T47D (cell line): ENCODE measurements at regions not wholly inside any gene's neighbourhood (a gene's known extent, or its start where the extent isn't known, plus 50 kb on each side); places are given as distances from the start of the nearest gene placed in this dataset.

Source experiments
- DNase-seq, 2 experiments: peaks; one replicate each; pipeline versions ENCODE4 v3.0.0 to v3.0.0-alpha.2; 2011 to 2012; ENCODE audit warnings: low read depth in 1 of 2, low spot score in 1 of 2
- JUND ChIP-seq: IDR thresholded peaks from 2 replicates; pipeline ENCODE4 v1.6.1; 2012; ENCODE audit warnings: low read depth
- in situ Hi-C: cut with HindIII; loops from 2 replicates; pipeline ENCODE4 v1.10.0; 2016; ENCODE audit warnings: low sequenced_read_pairs, low pct_unique_long_range_greater_than_20kb

DNA sequence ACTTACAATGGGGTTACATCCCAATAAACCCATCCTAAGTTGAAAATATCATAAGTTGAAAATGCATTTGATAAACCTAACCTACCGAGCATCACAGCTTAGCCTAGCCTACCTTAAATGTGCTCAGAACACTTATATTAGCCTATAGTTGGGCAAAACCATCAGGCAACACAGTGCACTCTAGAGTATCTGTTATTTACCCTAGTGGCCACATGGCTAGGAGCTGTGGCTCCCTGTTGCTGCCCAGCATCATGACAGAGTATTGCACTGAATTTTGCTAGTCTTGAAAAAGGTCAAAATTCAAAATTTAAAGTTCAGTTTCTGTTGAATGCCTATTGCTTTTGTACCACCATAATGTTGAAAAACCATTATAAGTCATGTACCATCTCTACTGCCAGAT lies 482.7 kb upstream of the ZEB2 start:
- no peak for TF ChIP-seq JUND
- no peak for DNase-seq
- in situ Hi-C loops, result no loop called here

- no peak for TF ChIP-seq JUND
- in situ Hi-C loops, result no loop called here
- no peak for DNase-seq
These were observed 480.5 kb upstream of the ZEB2 start for GRCh38 chr2:145000376-145000775.

DNA sequence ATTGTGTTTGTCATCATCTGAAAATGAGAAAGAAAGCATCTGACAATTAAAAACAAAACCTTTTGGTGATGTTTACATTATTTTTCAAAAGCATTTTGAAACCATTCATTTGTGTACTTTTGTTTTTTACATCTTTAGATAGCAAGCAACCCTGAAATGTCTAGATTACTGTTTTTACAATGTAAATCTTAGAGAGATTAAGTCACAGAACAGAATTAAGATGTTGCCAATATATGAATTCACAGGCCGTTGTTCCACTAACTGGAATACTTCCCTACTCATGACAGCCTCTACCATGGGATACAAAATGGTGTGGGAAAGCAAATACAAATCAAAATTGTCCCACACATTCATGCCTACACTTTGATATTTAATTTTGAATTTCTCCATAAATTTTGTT lies 480.0 kb upstream of the ZEB2 start:
- in situ Hi-C loops, result no loop called here
- no peak for TF ChIP-seq JUND

DNA sequence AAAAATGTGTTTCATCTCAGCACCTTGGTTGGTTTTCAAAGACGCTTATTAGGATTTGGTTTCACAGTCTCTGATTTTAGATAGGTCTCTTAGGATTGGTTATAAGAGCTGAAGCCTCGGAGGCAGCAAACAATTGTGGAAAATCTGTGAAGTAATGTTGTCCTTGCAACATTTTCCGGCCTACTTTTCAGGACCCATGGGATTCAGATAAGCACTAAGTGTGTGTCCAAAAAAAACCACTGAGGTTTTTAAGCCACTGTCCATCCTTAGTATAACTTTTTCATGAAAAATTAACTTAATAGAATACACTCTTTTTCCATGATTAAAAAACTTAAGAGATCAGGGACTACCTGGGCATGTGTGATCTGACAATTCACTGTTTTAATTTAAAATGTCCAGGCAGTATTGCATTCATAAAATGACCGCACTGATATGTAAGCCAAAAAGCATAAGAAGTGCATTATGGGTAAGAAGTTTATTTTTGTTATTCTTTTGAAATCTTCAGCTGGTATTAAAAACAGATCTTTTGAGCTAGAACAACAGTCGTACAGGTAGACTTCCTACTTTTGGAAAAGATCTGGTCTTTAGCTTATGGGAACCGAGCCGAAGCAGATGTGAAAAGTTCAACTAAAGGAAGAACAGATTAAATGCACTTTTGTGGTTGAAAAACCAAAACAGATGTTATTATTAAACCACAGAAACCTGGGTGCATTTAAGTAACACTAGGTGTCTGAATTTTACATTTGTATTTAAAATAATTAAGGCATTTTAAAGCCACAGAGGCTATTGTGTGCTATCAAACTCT lies 479.4 kb upstream of the ZEB2 start:
- DNase-seq, result no peak
- in situ Hi-C loops, result no loop called here
- no peak for TF ChIP-seq JUND

More for the DNA sequence above, 480.0 kb upstream of the ZEB2 start:
- DNase-seq, result no peak

DNA sequence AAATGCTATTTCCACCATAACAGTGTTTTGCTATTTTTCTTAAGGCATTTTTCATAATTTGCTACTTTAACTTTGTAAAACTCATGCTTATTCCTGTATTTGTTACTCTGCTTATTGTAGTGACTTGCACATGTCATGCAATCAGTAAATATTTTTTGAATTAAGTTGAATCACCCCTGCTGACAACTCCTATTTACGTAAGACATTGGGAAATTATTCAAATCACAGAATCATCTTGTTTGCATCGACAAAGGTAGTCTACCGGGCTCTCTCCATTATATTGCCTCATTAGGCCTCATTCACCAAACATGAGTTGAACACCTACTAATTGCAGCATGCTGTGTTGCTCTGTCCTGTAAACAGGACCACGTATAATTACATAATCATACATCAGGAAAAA lies 478.5 kb upstream of the ZEB2 start:
- no peak for TF ChIP-seq JUND
- no peak for DNase-seq
- in situ Hi-C loops, result no loop called here

DNA sequence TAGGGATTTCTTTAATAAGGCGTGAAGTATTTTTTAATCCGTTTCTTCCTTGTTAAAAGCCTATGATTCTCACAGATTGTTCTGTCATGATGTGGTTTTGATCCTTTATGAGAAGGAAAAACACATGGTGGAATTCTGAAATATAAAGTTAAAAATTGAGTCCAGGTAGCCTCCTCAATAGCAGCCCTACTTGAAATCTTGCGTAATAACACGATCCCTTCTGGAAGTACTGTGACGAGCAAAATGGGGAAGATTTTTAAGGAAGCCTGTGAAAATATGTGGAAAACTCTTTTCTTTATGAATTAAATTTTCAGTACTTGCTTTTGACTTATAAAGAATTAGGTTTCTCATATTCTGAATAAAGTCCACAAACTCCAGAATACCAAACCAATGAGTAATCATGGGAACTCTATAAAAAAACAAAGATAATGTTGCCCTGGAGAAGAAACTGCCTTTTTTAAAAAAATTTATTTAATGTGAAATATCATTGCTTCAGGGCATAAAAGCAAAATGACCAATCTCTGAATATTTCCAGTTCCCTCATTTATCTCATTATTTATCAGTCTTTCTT lies 476.4 kb upstream of the ZEB2 start:
- in situ Hi-C loops, result no loop called here
- DNase-seq, result no peak
- TF ChIP-seq JUND, result no peak

- in situ Hi-C loops, result no loop called here
- no peak for DNase-seq
These were observed 475.6 kb upstream of the ZEB2 start for GRCh38 chr2:144995482-144995881.

DNA sequence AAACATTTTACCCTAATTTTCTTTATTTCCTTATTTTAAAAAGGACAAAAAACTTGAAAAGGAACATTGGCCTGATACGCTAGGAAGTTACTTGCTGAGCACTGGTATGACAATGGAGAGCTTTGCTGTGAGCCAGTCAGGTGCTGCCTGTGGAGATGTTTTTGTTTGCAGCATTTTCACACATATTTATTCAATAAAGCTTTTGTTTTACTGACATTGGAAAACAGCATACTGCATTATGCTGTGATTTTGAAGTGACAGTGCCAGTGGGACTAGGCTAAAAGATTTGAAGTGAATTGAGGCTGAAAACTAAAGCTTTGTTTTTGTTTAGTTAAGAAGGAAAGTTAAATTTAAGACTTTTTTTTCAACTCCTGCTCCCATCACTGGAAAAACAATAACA lies 470.7 kb upstream of the ZEB2 start:
- TF ChIP-seq JUND, result no peak
- in situ Hi-C loops, result no loop called here
- no peak for DNase-seq

More at GRCh38 chr2:144995482-144995881, 475.6 kb upstream of the ZEB2 start:
- TF ChIP-seq JUND, result no peak

- in situ Hi-C loops, result no loop called here
- no peak for TF ChIP-seq JUND
- DNase-seq, result no peak
These were observed 469.8 kb upstream of the ZEB2 start for GRCh38 chr2:144989579-144990270.

- no peak for DNase-seq
- in situ Hi-C loops, result no loop called here
- TF ChIP-seq JUND, result no peak
These were observed 468.7 kb upstream of the ZEB2 start for GRCh38 chr2:144988591-144988990.

DNA sequence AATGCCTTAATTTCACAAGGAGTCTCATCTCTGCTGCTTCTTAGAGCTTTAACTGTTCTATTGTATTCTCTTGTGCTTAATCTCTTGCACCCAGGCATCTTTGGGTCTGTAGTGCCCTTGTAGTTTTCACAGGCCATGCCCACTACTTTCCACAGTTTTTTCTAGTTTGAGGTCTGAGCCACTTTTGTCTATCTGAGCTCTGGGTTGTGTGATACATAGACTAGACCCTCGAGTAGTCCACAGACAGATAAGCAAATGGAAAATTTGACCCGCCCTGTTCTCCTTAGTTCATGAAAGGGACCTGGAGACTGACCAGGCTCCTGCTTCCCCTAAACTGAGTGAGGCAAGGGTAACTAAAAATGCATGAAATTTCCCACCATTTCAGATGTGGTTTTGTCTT lies 466.8 kb upstream of the ZEB2 start:
- no peak for DNase-seq
- in situ Hi-C loops, result no loop called here
- no peak for TF ChIP-seq JUND

- DNase-seq, result no peak
- in situ Hi-C loops, result no loop called here
- no peak for TF ChIP-seq JUND
These were observed 464.1 kb upstream of the ZEB2 start for GRCh38 chr2:144984038-144984437.

GRCh38 chr2:144983107-144983506 lies 463.2 kb upstream of the ZEB2 start:
- no peak for TF ChIP-seq JUND
- DNase-seq, result no peak
- in situ Hi-C loops, result no loop called here

GRCh38 chr2:144982481-144982880 lies 462.6 kb upstream of the ZEB2 start:
- TF ChIP-seq JUND, result no peak
- in situ Hi-C loops, result no loop called here

More at GRCh38 chr2:144982481-144982880, 462.6 kb upstream of the ZEB2 start:
- no peak for DNase-seq
